SK-N-SH treated with all-trans-retinoic acid at 6 μM for 48 hours (cell line): ENCODE measurements at regions not wholly inside any gene's neighbourhood (a gene's known extent, or its start where the extent isn't known, plus 50 kb on each side); places are given as distances from the start of the nearest gene placed in this dataset.

Source experiments
- GLIS3 ChIP-seq: fragments of 250-450 bp; sonication (Bioruptor Pico); IDR thresholded peaks from 2 replicates; pipeline ENCODE4 v1.5.0; 2020; ENCODE audit warnings: mild to moderate bottlenecking, moderate library complexity
- TCF4 ChIP-seq: fragments of 250-450 bp; sonication (Bioruptor Pico); IDR thresholded peaks from 2 replicates; pipeline ENCODE4 v1.8.0; 2021; ENCODE audit warnings: mild to moderate bottlenecking, moderate library complexity, borderline replicate concordance
- TOX ChIP-seq: fragments of 250-450 bp; sonication (Bioruptor Pico); IDR thresholded peaks from 2 replicates; pipeline ENCODE4 v1.8.0; 2021; ENCODE audit warnings: mild to moderate bottlenecking, moderate library complexity, borderline replicate concordance
- ZFP30 ChIP-seq: fragments of 450-650 bp; formaldehyde crosslinking; IDR thresholded peaks from 2 replicates; pipeline ENCODE4 v1.5.0; 2022; ENCODE audit warnings: mild to moderate bottlenecking, moderate library complexity
- ZNF8 ChIP-seq: fragments of 450-650 bp; formaldehyde crosslinking; IDR thresholded peaks from 2 replicates; pipeline ENCODE4 v1.5.0; 2020; ENCODE audit warnings: mild to moderate bottlenecking, moderate library complexity
- TF ChIP-seq, protein P1 (sequence below): fragments of 250-450 bp; sonication (Bioruptor Pico); IDR thresholded peaks from 2 replicates; pipeline ENCODE4 v1.8.0; 2020; ENCODE audit warnings: mild to moderate bottlenecking, moderate library complexity, borderline replicate concordance

DNA sequence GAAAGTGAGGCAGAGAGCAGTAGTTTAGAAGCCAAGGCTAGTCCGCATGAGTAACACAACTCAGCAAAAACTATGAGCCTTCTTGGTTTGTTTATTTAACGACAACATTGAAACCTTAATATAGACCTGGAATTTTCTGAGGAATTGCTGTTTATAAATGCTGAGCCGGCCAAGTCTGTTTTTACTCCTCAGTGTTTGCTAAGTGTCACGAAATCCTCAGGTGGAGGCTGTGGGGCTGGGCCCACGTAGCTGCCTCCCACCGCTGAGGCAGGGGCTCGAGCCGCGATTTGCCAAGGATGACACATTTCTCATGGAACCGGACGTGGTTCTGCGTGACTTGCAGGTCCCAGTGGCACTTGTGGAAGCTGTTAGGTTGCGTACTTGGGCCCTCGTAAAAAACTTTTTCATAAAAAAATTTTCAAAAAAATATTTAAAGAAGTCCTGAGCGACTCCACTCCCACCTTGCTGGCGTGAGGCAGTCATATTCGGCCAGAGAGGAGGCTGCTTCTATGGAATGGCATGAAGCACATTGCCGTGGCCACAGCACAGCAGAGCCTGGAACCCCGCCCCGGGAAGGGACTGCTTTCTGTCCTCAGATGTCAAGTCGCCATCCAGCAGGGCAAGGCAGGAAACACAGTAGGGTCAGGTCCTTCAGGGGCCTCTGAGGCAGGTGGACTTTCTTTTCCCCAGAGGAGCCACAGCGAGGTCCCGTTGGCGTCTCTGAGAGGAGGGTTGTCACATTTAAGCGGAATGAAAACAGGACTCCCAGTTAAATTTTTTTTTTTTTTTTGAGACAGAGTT lies 64.8 kb upstream of the PCSK6 start:
- TF ChIP-seq, protein P1, sequence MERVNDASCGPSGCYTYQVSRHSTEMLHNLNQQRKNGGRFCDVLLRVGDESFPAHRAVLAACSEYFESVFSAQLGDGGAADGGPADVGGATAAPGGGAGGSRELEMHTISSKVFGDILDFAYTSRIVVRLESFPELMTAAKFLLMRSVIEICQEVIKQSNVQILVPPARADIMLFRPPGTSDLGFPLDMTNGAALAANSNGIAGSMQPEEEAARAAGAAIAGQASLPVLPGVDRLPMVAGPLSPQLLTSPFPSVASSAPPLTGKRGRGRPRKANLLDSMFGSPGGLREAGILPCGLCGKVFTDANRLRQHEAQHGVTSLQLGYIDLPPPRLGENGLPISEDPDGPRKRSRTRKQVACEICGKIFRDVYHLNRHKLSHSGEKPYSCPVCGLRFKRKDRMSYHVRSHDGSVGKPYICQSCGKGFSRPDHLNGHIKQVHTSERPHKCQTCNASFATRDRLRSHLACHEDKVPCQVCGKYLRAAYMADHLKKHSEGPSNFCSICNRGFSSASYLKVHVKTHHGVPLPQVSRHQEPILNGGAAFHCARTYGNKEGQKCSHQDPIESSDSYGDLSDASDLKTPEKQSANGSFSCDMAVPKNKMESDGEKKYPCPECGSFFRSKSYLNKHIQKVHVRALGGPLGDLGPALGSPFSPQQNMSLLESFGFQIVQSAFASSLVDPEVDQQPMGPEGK (CRISPR knock-in tag) = no peak
- TF ChIP-seq ZNF8 (CRISPR knock-in tag) (no peak), TCF4 (CRISPR knock-in tag) (no peak), TOX (CRISPR knock-in tag) (no peak), ZFP30 (CRISPR knock-in tag) (no peak), GLIS3 (CRISPR knock-in tag) (no peak)
